WI38 (cell line): ENCODE measurements at regions not wholly inside any gene's neighbourhood (a gene's known extent, or its start where the extent isn't known, plus 50 kb on each side); places are given as distances from the start of the nearest gene placed in this dataset.

Experiments
- H3K4me3 ChIP-seq: 2 replicates; pipeline ENCODE4 v1.5.1; 2011; ENCODE audit warnings: low read depth, mild to moderate bottlenecking, control low read depth, low read length
- TF ChIP-seq, protein P1 (sequence below): IDR thresholded peaks from 2 replicates; pipeline ENCODE4 v1.5.1; 2012; ENCODE audit warnings: low read depth, mild to moderate bottlenecking, control low read depth, low read length

DNA sequence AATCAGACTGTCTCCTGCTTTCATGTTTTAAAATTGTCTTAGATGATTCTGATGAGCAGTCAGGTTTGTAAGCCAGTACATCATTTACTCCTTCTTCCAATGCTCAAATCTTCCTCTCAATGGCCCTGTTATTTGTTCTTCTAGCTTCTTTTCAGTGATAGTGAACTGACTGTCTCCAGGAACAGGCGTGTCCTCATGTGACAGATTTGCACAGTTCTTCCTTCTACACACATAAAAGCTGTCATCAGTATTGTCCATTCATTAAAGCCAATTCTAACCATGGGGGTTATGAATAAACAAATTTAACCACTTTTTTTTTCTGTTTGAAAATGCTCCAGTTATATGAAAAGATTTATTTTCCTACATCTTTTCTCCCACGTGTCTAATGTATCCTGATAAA, 308.7 kb upstream of the SORCS1 start:
- H3K4me3 ChIP-seq, result no peak overlapping the region
- TF ChIP-seq, protein P1, sequence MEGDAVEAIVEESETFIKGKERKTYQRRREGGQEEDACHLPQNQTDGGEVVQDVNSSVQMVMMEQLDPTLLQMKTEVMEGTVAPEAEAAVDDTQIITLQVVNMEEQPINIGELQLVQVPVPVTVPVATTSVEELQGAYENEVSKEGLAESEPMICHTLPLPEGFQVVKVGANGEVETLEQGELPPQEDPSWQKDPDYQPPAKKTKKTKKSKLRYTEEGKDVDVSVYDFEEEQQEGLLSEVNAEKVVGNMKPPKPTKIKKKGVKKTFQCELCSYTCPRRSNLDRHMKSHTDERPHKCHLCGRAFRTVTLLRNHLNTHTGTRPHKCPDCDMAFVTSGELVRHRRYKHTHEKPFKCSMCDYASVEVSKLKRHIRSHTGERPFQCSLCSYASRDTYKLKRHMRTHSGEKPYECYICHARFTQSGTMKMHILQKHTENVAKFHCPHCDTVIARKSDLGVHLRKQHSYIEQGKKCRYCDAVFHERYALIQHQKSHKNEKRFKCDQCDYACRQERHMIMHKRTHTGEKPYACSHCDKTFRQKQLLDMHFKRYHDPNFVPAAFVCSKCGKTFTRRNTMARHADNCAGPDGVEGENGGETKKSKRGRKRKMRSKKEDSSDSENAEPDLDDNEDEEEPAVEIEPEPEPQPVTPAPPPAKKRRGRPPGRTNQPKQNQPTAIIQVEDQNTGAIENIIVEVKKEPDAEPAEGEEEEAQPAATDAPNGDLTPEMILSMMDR, result no peak

DNA sequence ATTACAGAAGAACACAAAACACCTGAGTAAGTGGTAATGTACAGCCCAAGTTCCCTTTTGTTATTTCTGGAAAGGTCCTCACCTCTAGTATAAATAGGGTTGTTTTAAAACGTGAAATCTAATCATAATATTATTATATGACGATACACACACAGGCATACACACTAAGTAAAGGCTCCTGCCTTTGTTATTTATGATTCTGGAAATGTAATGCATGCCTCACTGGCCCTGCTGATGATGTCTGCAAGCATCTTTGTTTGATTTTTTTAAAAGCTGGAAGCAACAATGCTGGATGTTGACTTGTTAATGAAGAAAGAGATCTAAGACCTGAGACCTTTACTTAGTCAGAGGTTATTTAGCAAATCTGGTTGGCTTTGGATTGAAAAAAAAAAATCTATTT, 307.4 kb upstream of the SORCS1 start:
- H3K4me3 ChIP-seq, result no peak overlapping the region
- TF ChIP-seq, protein P1, result no peak

DNA sequence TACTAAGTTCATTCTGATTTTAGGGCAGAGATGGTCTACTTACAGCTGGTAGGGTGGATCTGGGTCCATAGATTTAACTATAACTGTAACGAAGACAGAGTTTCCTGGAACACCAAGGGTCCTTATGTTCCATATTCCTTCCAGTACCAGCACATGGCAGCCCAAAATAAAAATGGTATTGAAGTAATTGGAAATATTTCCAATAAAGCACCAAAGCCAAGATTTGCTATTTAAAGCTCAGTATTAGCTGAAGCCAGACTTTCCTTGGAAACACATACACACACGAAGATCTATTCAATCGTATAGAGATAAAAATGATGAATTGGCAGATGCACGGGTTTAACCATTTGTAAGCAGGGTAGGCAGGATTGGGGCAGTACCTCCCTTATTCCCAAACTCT, 289.1 kb upstream of the SORCS1 start:
- no peak overlapping the region for H3K4me3 ChIP-seq
- TF ChIP-seq, protein P1, result no peak

DNA sequence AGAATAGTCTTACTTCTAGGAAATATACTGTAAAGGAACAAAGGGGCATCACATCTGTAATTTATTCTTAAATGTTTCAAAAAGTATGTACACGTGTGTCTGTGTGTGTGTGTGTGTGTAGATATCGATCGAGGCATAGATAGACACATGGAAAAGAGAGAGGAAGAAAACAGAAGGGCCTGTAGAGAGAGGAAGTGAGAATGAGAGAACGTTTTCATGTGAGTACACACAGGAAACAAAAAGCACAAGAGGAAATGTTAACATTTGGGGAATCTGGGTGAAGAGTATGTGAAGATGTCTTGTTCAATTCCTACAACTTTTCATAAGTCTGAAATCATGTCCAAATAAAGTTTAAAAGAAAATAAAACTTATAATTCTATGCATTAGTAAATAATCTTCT, 286.5 kb upstream of the SORCS1 start:
- TF ChIP-seq, protein P1, result no peak
- H3K4me3 ChIP-seq, result no peak overlapping the region

DNA sequence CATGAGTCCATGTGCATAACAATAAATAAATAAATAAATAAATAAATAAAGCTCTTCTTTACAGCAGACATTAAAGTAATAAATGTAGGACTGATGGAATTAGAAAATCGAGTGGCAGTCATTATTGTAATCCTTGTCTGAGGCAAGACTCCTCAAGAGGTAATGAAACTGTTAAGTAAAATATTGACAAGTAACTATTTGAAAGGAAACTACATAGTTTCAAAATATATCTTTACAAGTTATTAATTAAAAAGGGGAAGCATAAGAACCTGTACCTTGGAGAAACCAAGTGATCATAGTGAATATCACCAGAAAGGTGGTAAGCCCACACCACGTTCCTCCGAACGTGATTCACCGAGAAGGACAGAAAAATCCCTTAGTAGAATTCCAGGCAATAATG, 285.6 kb upstream of the SORCS1 start:
- TF ChIP-seq, protein P1, result no peak

DNA sequence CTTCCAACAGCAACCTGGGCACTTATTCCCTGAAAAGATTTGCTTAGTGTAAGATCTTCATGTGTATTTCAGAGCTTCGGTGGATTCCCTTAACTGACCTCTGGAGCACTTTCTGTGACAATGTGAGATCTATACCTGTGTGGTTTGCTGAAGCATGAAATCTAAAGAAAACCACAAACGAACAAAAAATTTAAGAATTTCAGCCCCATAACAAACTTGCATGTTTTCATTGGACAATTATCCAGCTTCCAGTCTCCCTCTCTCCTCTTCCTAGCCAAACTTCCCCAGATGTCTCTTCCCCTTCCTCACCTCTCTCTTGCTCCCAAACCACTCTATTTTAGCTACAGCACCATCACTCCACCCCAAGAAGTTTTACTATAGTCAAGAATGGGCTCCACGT, 279.9 kb upstream of the SORCS1 start:
- no peak overlapping the region for H3K4me3 ChIP-seq
- TF ChIP-seq, protein P1, result no peak

More for the DNA sequence above, 285.6 kb upstream of the SORCS1 start:
- H3K4me3 ChIP-seq, result no peak overlapping the region

DNA sequence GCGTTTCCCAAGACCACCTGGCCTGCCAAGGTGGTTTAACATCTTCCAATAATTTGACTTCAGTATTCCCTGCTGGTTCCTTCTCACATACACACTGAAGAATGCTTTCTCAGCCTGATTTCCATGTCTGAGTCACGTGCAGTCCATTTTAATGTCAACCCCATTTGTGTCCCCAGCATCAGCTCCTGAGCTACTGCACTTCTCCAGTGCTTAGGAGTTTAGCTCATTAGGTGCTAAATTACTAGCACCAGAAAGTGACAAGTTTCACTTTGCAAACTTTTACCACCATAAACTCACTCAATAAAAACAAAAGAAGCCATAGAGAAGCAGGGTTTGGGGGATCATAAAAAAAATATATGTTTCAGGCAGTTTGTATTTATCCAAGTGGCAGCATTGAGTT, 279.3 kb upstream of the SORCS1 start:
- TF ChIP-seq, protein P1, result no peak

More for the DNA sequence above, 279.3 kb upstream of the SORCS1 start:
- H3K4me3 ChIP-seq, result no peak overlapping the region
